ENCODE measurements at regions not wholly inside any gene's neighbourhood (a gene's known extent, or its start where the extent isn't known, plus 50 kb on each side); places are given as distances from the start of the nearest gene placed in this dataset.

DNA sequence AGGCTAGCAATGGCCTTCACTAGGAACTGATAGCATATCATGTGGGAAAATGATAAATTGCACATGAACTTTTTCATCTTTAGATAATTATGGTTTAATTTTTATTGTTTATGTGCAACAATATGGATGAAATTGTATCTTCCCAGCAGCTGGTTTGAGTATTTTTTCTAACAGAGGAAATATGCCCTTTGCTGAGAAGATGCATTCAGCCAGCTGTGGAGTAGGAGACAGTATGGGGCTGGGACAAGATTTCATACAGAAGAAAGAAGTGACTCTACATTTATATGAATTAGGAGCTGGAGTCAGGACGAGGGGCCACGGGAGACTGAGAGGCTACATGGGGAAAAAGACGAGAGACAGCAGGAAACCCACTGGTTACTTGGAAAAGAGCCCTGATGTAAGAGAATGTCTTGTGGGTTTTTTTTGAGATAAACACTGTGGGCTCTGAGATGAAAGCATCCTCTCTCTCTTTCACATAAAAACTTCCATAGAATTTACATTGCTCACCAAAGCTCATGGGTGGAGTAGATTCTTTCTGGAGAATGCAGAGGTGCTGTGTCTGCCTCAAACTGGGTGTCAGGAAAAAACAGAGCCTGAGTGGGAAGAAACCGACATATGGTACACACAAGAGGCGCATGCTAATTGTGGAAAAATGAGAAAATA is 115.2 kb upstream of the PDZRN3 start:
- no peak for TF ChIP-seq EZH2 (IDR thresholded peaks at IDR 0.05)
- no peak for TF ChIP-seq EZH2phosphoT487 (IDR thresholded peaks at IDR 0.05)
- TF ChIP-seq, protein P1, sequence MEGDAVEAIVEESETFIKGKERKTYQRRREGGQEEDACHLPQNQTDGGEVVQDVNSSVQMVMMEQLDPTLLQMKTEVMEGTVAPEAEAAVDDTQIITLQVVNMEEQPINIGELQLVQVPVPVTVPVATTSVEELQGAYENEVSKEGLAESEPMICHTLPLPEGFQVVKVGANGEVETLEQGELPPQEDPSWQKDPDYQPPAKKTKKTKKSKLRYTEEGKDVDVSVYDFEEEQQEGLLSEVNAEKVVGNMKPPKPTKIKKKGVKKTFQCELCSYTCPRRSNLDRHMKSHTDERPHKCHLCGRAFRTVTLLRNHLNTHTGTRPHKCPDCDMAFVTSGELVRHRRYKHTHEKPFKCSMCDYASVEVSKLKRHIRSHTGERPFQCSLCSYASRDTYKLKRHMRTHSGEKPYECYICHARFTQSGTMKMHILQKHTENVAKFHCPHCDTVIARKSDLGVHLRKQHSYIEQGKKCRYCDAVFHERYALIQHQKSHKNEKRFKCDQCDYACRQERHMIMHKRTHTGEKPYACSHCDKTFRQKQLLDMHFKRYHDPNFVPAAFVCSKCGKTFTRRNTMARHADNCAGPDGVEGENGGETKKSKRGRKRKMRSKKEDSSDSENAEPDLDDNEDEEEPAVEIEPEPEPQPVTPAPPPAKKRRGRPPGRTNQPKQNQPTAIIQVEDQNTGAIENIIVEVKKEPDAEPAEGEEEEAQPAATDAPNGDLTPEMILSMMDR (IDR thresholded peaks at IDR 0.05) = no peak

All from neural progenitor cell (in vitro differentiated cells).